Fibroblast of mammary gland (primary cell): ENCODE measurements at regions not wholly inside any gene's neighbourhood (a gene's known extent, or its start where the extent isn't known, plus 50 kb on each side); places are given as distances from the start of the nearest gene placed in this dataset.

Experiments
- DNase-seq: peaks from one replicate; pipeline ENCODE4 v3.0.0-alpha.2; 2010; ENCODE audit warnings: low read depth
- H3K4me3 ChIP-seq: 2 replicates; pipeline ENCODE4 v1.5.1; 2011; ENCODE audit warnings: low read depth, mild to moderate bottlenecking, low read length, moderate library complexity; ENCODE audit not compliant: control insufficient read depth
- CTCF ChIP-seq: conservative IDR thresholded peaks from 2 replicates; pipeline ENCODE4 v1.5.1; 2011; ENCODE audit warnings: low read depth, low read length, inconsistent platforms; ENCODE audit not compliant: control insufficient read depth, insufficient read depth

- H3K4me3 ChIP-seq: no peak overlapping the region
- no peak for TF ChIP-seq CTCF
- peak; percentile 12 for DNase-seq
Measured at GRCh38 chr7:24341691-24342413, 57.9 kb downstream of the NPY start.

- no peak for DNase-seq
- no peak overlapping the region for H3K4me3 ChIP-seq
- no peak for TF ChIP-seq CTCF
Measured at GRCh38 chr7:24343614-24344013, 59.6 kb downstream of the NPY start.

- H3K4me3 ChIP-seq: no peak overlapping the region
- no peak for DNase-seq
- TF ChIP-seq CTCF: no peak
Measured at GRCh38 chr7:24346129-24346528, 62.1 kb downstream of the NPY start.

GRCh38 chr7:24346716-24347115, 62.7 kb downstream of the NPY start:
- no peak overlapping the region for H3K4me3 ChIP-seq
- no peak for TF ChIP-seq CTCF
- no peak for DNase-seq

GRCh38 chr7:24349339-24349738, 65.3 kb downstream of the NPY start:
- H3K4me3 ChIP-seq: no peak overlapping the region
- DNase-seq: no peak
- no peak for TF ChIP-seq CTCF

GRCh38 chr7:24354456-24354855, 70.5 kb downstream of the NPY start:
- H3K4me3 ChIP-seq: no peak overlapping the region
- TF ChIP-seq CTCF: no peak
- no peak for DNase-seq

- no peak overlapping the region for H3K4me3 ChIP-seq
- TF ChIP-seq CTCF: no peak
- DNase-seq: no peak
Measured at GRCh38 chr7:24356718-24357386, 72.9 kb downstream of the NPY start.
